Cardiac septum (tissue), 1 donor: ENCODE measurements at regions not wholly inside any gene's neighbourhood (a gene's known extent, or its start where the extent isn't known, plus 50 kb on each side); places are given as distances from the start of the nearest gene placed in this dataset.
"Not testable (repeated sequence)": the region's sequence is repeated elsewhere in the genome, so short reads cannot be mapped to it uniquely, and the experiment has no call there.

Source experiments
- DNase-seq: peaks from one replicate; pipeline ENCODE4 v3.0.0-alpha.2; 2020; ENCODE audit warnings: low spot score
- intact Hi-C: fragments of 100-400 bp; cut with DNase I; formaldehyde crosslinking; loops from one replicate; pipeline ENCODE4 v1.14.0; 2022
- donor health status: DM: no; HTN: no; CAD: no.

- intact Hi-C loops: no loop called here
- no peak for DNase-seq
Measured at GRCh38 chr21:14670409-14670808, 124.3 kb upstream of the SAMSN1 start.

GRCh38 chr21:14669092-14669491 is 123.0 kb upstream of the SAMSN1 start:
- intact Hi-C loops: not testable (repeated sequence)

GRCh38 chr21:14657241-14658008 is 111.3 kb upstream of the SAMSN1 start:
- intact Hi-C loops: no loop called here
- no peak for DNase-seq

More at GRCh38 chr21:14669092-14669491, 123.0 kb upstream of the SAMSN1 start:
- not testable (repeated sequence) for DNase-seq

GRCh38 chr21:14646893-14647292 is 100.8 kb upstream of the SAMSN1 start:
- intact Hi-C loops: no loop called here
- DNase-seq: no peak

GRCh38 chr21:14645702-14646101 is 99.6 kb upstream of the SAMSN1 start:
- no peak for DNase-seq
- intact Hi-C loops: no loop called here

GRCh38 chr21:14632359-14632758 is 86.2 kb upstream of the SAMSN1 start:
- intact Hi-C loops: no loop called here
- no peak for DNase-seq

GRCh38 chr21:14630556-14631069 is 84.5 kb upstream of the SAMSN1 start:
- no peak for DNase-seq
- intact Hi-C loops: no loop called here

- intact Hi-C loops: no loop called here
- DNase-seq: no peak
Measured at GRCh38 chr21:14629461-14629860, 83.3 kb upstream of the SAMSN1 start.

- DNase-seq, intact Hi-C loops: not testable (repeated sequence)
Measured at GRCh38 chr21:14623079-14623478, 77.0 kb upstream of the SAMSN1 start.

- DNase-seq: no peak
Measured at GRCh38 chr21:14620152-14620551, 74.0 kb upstream of the SAMSN1 start.

GRCh38 chr21:14617871-14618270 is 71.8 kb upstream of the SAMSN1 start:
- DNase-seq: no peak
- intact Hi-C loops: no loop called here

More at GRCh38 chr21:14620152-14620551, 74.0 kb upstream of the SAMSN1 start:
- intact Hi-C loops: no loop called here

- intact Hi-C loops: no loop called here
- no peak for DNase-seq
Measured at GRCh38 chr21:14617040-14617393, 70.9 kb upstream of the SAMSN1 start.

GRCh38 chr21:14616380-14617039 is 70.4 kb upstream of the SAMSN1 start:
- intact Hi-C loops: no loop called here

GRCh38 chr21:14615359-14615974 is 69.4 kb upstream of the SAMSN1 start:
- intact Hi-C loops: no loop called here
- DNase-seq: no peak

More at GRCh38 chr21:14616380-14617039, 70.4 kb upstream of the SAMSN1 start:
- no peak for DNase-seq

- intact Hi-C loops: no loop called here
Measured at GRCh38 chr21:14614287-14614686, 68.2 kb upstream of the SAMSN1 start.

GRCh38 chr21:14613486-14614224 is 67.5 kb upstream of the SAMSN1 start:
- intact Hi-C loops: no loop called here
- no peak for DNase-seq

More at GRCh38 chr21:14614287-14614686, 68.2 kb upstream of the SAMSN1 start:
- DNase-seq: no peak

GRCh38 chr21:14610119-14610518 is 64.0 kb upstream of the SAMSN1 start:
- intact Hi-C loops, DNase-seq: not testable (repeated sequence)

GRCh38 chr21:14609274-14609673 is 63.2 kb upstream of the SAMSN1 start:
- no peak for DNase-seq
- intact Hi-C loops: no loop called here

GRCh38 chr21:14607262-14607661 is 61.1 kb upstream of the SAMSN1 start:
- intact Hi-C loops: no loop called here
- DNase-seq: no peak

GRCh38 chr21:14603202-14603601 is 57.1 kb upstream of the SAMSN1 start:
- intact Hi-C loops: no loop called here

More at GRCh38 chr21:14603202-14603601, 57.1 kb upstream of the SAMSN1 start:
- DNase-seq: no peak
